GM12892 (cell line): ENCODE measurements at regions not wholly inside any gene's neighbourhood (a gene's known extent, or its start where the extent isn't known, plus 50 kb on each side); places are given as distances from the start of the nearest gene placed in this dataset.

ENCODE experiments used
- POLR2A ChIP-seq: IDR thresholded peaks from 2 replicates; pipeline ENCODE4 v1.6.1; 2011; ENCODE audit warnings: low read depth, low read length, control low read depth
- POLR2AphosphoS5 ChIP-seq: IDR thresholded peaks from 2 replicates; pipeline ENCODE4 v1.6.1; 2011; ENCODE audit warnings: low read depth, low read length, control low read depth
- TAF1 ChIP-seq: IDR thresholded peaks from 2 replicates; pipeline ENCODE4 v1.6.1; 2011; ENCODE audit warnings: low read depth, mild to moderate bottlenecking, control low read depth, low read length, borderline replicate concordance

- no peak for TF ChIP-seq POLR2A
- no peak for TF ChIP-seq TAF1
- no peak for TF ChIP-seq POLR2AphosphoS5
These were observed 122.0 kb upstream of the SCAF11 start for GRCh38 chr12:46112364-46112763.
